Gastroesophageal sphincter (tissue), 3 donors: ENCODE measurements at regions not wholly inside any gene's neighbourhood (a gene's known extent, or its start where the extent isn't known, plus 50 kb on each side); places are given as distances from the start of the nearest gene placed in this dataset.

ENCODE experiments used
- CTCF ChIP-seq, 4 experiments: fragments of 200-600 bp in 2 of 4; fragments of 450-650 bp in 2 of 4; sonication (generic) in 1 of 4; IDR thresholded peaks; one replicate each; pipeline ENCODE4 v1.5.1; 2017 to 2019; ENCODE audit warnings: antibody characterized with exemption in 4 of 4, mild to moderate bottlenecking in 2 of 4, moderate library complexity in 2 of 4
- POLR2AphosphoS5 ChIP-seq: sonication (generic); formaldehyde crosslinking; IDR thresholded peaks from one replicate; pipeline ENCODE4 v1.6.1; 2017; ENCODE audit warnings: antibody characterized with exemption

- TF ChIP-seq POLR2AphosphoS5 (no peak), CTCF (IDR thresholded peaks at IDR 0.05) (no peak)
These were observed 205.3 kb downstream of the NFKBIZ start for GRCh38 chr3:102054543-102055080.
